ENCODE measurements at regions not wholly inside any gene's neighbourhood (a gene's known extent, or its start where the extent isn't known, plus 50 kb on each side); places are given as distances from the start of the nearest gene placed in this dataset.
"Not testable (repeated sequence)": the region's sequence is repeated elsewhere in the genome, so short reads cannot be mapped to it uniquely, and the experiment has no call there.

DNA sequence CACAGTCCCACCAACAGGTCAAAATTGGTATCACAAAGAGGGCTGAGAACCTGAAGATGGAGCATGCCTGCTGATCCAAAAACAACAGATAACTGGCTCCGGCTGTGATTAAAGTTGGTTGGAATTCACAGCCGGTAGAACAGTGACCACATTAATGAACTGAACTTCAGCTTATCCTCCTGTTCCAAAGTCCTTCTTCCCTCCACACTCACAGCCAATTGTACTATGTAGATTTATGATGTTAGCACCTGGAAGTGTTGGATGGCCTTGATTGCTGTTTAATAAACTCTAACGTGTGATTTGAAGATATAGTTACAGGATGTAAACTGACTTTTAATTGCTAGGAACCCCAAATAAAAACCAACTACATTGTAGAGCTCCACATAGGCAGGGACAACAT lies 367.3 kb upstream of the FRG2C start:
- DNase-seq = no peak
- Histone ChIP-seq H3K27ac (no peak overlapping the region), H3K4me1 (no peaks in the 10 kb centered on the region), H3K9me3 (no peaks in the 10 kb centered on the region), H3K27me3 (no peaks in the 10 kb centered on the region), H3K36me3 (no peaks in the 10 kb centered on the region), H3K4me3 (no peak overlapping the region)
- intact Hi-C loops (cut with DNase I; ENCODE audit: low total_unique reads) = loop anchor here (10.0 kb wide), 1 partner anchor 128 kb away; no protein-coding TSS in a partner anchor
- in situ Hi-C loops (cut with MboI; ENCODE audit: low pct_ligation_motif_present in 1 of 4, low pct_unique_long_range_greater_than_20kb in 1 of 4, low sequenced_read_pairs in 3 of 4) = loop anchor here in 2 of 4 donors (10.0 to 25.0 kb wide), 2 partner anchors 128 to 290 kb away; no protein-coding TSS in a partner anchor
- WGBS, 2 donors (ENCODE audit: low coverage in 1 of 2) = 36 to 46% methylated on average over 2 to 3 of the region's 3 CpGs
- TF ChIP-seq, protein P1, sequence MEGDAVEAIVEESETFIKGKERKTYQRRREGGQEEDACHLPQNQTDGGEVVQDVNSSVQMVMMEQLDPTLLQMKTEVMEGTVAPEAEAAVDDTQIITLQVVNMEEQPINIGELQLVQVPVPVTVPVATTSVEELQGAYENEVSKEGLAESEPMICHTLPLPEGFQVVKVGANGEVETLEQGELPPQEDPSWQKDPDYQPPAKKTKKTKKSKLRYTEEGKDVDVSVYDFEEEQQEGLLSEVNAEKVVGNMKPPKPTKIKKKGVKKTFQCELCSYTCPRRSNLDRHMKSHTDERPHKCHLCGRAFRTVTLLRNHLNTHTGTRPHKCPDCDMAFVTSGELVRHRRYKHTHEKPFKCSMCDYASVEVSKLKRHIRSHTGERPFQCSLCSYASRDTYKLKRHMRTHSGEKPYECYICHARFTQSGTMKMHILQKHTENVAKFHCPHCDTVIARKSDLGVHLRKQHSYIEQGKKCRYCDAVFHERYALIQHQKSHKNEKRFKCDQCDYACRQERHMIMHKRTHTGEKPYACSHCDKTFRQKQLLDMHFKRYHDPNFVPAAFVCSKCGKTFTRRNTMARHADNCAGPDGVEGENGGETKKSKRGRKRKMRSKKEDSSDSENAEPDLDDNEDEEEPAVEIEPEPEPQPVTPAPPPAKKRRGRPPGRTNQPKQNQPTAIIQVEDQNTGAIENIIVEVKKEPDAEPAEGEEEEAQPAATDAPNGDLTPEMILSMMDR (IDR thresholded peaks at IDR 0.05) = no peak
- TF ChIP-seq POLR2A (IDR thresholded peaks at IDR 0.05) (no peak), POLR2AphosphoS5 (IDR thresholded peaks at IDR 0.05) (no peak), EP300 (IDR thresholded peaks at IDR 0.05; ENCODE audit: low read depth) (no peak)

DNA sequence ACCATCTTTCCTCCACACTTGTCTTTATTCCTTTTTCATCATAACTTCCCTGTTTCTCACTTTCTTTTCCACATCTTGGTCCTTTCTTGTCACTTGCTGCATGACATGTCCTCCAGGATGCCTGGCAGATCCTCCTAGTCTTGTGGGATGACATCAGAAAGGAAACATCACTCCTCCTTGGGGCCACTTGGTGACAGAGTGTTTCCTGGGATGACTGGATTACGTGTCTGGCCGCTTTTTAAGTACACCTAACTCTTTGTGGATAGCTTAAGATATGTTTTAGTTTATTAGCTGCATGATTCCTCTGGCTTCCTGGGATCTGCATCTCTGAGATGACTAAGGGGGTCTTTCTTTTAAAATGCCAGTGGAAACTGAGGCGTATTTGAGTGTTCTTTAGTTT lies 363.5 kb upstream of the FRG2C start:
- no peak for DNase-seq
- intact Hi-C loops (cut with DNase I; ENCODE audit: low total_unique reads) = no loop called here
- WGBS, 2 donors (ENCODE audit: low coverage in 1 of 2) = 85% methylated on average over 3 of the region's 3 CpGs; no CpG with 5 or more reads in 1 of the 2 donors
- TF ChIP-seq, protein P1 (IDR thresholded peaks at IDR 0.05) = no peak
- TF ChIP-seq POLR2A (IDR thresholded peaks at IDR 0.05) (no peak), EP300 (IDR thresholded peaks at IDR 0.05; ENCODE audit: low read depth) (no peak), POLR2AphosphoS5 (IDR thresholded peaks at IDR 0.05) (no peak)
- Histone ChIP-seq H3K27ac (no peak overlapping the region), H3K36me3 (no peaks in the 10 kb centered on the region), H3K4me1 (no peaks in the 10 kb centered on the region), H3K9me3 (no peaks in the 10 kb centered on the region), H3K4me3 (no peak overlapping the region), H3K27me3 (no peaks in the 10 kb centered on the region)
- in situ Hi-C loops (cut with MboI; ENCODE audit: low pct_ligation_motif_present in 1 of 4, low pct_unique_long_range_greater_than_20kb in 1 of 4, low sequenced_read_pairs in 3 of 4) = no loop called here

DNA sequence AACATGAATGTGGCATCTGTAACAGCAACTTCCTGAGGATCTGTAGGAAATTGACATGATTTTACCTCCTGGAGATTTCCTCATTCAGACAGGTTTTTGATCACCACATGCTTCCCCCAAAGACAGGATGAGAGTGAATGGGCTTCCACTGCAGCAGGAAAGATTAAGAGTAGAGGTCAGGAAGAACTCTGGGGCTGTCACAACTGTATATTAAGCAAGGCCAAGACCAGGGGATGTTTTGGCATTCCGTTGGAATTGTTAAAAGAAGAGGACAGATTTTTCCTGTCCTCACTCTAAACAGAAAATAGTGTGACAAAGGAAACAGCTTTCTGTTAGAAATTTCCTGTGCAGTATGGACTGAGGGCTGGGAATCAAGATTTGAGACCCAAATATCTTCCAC lies 363.1 kb upstream of the FRG2C start:
- H3K27ac ChIP-seq; in situ Hi-C loops (cut with MboI; ENCODE audit: low pct_ligation_motif_present in 1 of 4, low pct_unique_long_range_greater_than_20kb in 1 of 4, low sequenced_read_pairs in 3 of 4); H3K9me3 ChIP-seq; H3K27me3 ChIP-seq; H3K4me1 ChIP-seq; H3K36me3 ChIP-seq; DNase-seq; intact Hi-C loops (cut with DNase I; ENCODE audit: low total_unique reads); H3K4me3 ChIP-seq: not testable (repeated sequence)
- WGBS, 2 donors (ENCODE audit: low coverage in 1 of 2) = 54 to 58% methylated on average over 1 of the region's 1 CpG

DNA sequence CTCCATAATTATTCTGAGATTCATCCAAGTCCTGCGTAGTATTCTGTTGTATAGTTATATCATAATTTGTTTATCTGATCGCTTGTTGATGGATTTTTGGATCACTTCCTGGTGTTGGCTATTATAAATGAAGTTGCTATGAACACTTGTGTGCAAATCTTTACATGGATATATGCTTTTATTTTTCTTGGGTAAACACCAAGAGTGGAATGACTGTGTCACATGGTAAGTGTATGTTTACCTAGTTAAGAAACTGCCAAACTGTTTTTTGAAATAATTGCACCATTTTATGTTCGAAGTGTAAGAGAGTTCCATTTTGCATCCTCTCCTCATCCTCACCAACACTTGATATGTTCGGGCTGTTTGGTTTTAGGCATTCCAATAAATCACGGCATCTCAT lies 360.4 kb upstream of the FRG2C start:
- 32 to 43% methylated on average over 4 to 5 of the region's 5 CpGs for WGBS, 2 donors (ENCODE audit: low coverage in 1 of 2)
- no peaks in the 10 kb centered on the region for H3K4me1 ChIP-seq
- H3K27ac ChIP-seq = no peak overlapping the region
- no peaks in the 10 kb centered on the region for H3K9me3 ChIP-seq
- no peak for TF ChIP-seq EP300 (IDR thresholded peaks at IDR 0.05; ENCODE audit: low read depth)
- TF ChIP-seq, protein P1 (IDR thresholded peaks at IDR 0.05) = no peak
- no peak for TF ChIP-seq POLR2A (IDR thresholded peaks at IDR 0.05)
- no peak for TF ChIP-seq POLR2AphosphoS5 (IDR thresholded peaks at IDR 0.05)
- intact Hi-C loops (cut with DNase I; ENCODE audit: low total_unique reads) (no loop called here), in situ Hi-C loops (cut with MboI; ENCODE audit: low pct_ligation_motif_present in 1 of 4, low pct_unique_long_range_greater_than_20kb in 1 of 4, low sequenced_read_pairs in 3 of 4) (no loop called here)
- DNase-seq = no peak
- H3K27me3 ChIP-seq = no peaks in the 10 kb centered on the region
- no peaks in the 10 kb centered on the region for H3K36me3 ChIP-seq
- H3K4me3 ChIP-seq = no peak overlapping the region

DNA sequence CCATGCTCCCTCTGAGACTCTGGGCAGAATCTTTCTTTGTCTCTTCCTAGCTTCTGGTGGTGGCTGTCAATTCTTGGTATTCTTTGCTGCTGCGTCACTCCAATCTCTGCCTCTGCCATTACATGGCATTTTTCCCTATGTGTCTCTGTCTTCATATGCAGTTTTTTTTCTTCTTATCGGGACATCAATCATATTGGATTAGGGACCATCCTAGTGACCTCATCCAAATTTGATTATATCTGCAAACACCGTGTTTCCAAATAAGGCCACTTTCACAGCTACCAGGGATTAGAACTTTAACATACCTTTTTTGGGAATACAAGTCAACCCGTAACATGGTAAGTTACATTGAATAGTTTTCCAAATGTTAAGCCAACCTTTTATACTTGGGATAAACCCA lies 358.2 kb upstream of the FRG2C start:
- H3K9me3 ChIP-seq = no peaks in the 10 kb centered on the region
- H3K4me1 ChIP-seq = no peaks in the 10 kb centered on the region
- 87 to 92% methylated on average over 4 of the region's 4 CpGs for WGBS, 2 donors (ENCODE audit: low coverage in 1 of 2)
- TF ChIP-seq, protein P1 (IDR thresholded peaks at IDR 0.05) = no peak
- TF ChIP-seq POLR2AphosphoS5 (IDR thresholded peaks at IDR 0.05) (no peak), EP300 (IDR thresholded peaks at IDR 0.05; ENCODE audit: low read depth) (no peak), POLR2A (IDR thresholded peaks at IDR 0.05) (no peak)
- H3K36me3 ChIP-seq = no peaks in the 10 kb centered on the region
- intact Hi-C loops (cut with DNase I; ENCODE audit: low total_unique reads) (no loop called here), in situ Hi-C loops (cut with MboI; ENCODE audit: low pct_ligation_motif_present in 1 of 4, low pct_unique_long_range_greater_than_20kb in 1 of 4, low sequenced_read_pairs in 3 of 4) (no loop called here)
- no peaks in the 10 kb centered on the region for H3K27me3 ChIP-seq
- H3K4me3 ChIP-seq = no peak overlapping the region
- DNase-seq = no peak
- H3K27ac ChIP-seq = no peak overlapping the region

DNA sequence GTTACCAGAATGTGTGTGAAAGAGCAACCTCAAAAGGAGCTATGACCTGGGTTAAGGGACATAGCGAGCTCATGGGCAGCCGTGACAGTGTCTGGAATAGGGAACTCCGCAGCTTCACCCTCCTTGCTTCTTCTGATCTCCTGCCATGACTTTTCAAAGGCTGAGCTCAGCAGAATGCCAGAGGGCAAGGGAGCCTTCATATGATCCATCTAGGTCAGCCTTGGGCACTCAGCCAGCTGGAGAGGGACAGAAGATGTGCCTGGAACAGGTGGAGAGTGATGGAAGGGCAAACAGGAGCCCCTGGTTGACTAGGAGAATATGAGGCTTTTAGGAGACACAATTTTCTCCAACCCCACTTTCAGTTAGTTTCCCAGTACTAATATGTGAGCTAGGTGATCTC lies 352.8 kb upstream of the FRG2C start:
- intact Hi-C loops (cut with DNase I; ENCODE audit: low total_unique reads) = not testable (repeated sequence)

DNA sequence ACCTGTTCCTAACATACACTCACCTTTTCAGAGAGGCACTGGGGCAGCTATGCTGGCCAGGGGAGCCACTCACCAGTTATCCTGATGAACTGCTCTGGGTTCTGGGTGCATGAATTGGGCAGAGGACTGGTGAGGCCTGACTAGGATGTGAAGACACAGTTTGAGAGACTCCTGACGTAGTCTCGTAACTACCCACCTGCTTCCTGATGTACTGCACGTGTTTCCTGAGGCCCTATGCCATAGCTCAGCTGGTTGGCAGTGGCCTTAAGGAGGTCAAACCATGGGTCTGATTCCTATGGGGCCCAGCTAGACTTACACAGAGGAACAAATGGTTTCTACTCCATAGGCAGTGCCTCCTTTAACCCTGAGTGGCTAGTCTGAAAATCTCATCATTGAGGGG lies 351.7 kb upstream of the FRG2C start:
- H3K9me3 ChIP-seq; H3K27me3 ChIP-seq; H3K4me1 ChIP-seq; H3K36me3 ChIP-seq; intact Hi-C loops (cut with DNase I; ENCODE audit: low total_unique reads); in situ Hi-C loops (cut with MboI; ENCODE audit: low pct_ligation_motif_present in 1 of 4, low pct_unique_long_range_greater_than_20kb in 1 of 4, low sequenced_read_pairs in 3 of 4); DNase-seq; H3K4me3 ChIP-seq; H3K27ac ChIP-seq: not testable (repeated sequence)
- 57% methylated on average over 3 of the region's 3 CpGs; no CpG with 5 or more reads in 1 of the 2 donors for WGBS, 2 donors (ENCODE audit: low coverage in 1 of 2)

More for the DNA sequence above, 352.8 kb upstream of the FRG2C start:
- DNase-seq; H3K4me1 ChIP-seq; H3K9me3 ChIP-seq; H3K36me3 ChIP-seq; H3K4me3 ChIP-seq; in situ Hi-C loops (cut with MboI; ENCODE audit: low pct_ligation_motif_present in 1 of 4, low pct_unique_long_range_greater_than_20kb in 1 of 4, low sequenced_read_pairs in 3 of 4); H3K27ac ChIP-seq; H3K27me3 ChIP-seq: not testable (repeated sequence)
- 97% methylated on average over 3 of the region's 3 CpGs; no CpG with 5 or more reads in 1 of the 2 donors for WGBS, 2 donors (ENCODE audit: low coverage in 1 of 2)
